ENCODE measurements at regions not wholly inside any gene's neighbourhood (a gene's known extent, or its start where the extent isn't known, plus 50 kb on each side); places are given as distances from the start of the nearest gene placed in this dataset.

- H3K27me3 ChIP-seq (ENCODE audit: control insufficient read depth, extremely low read depth, insufficient read depth, low read length): no peaks in the 10 kb centered on the region
- FAIRE-seq (no peak), DNase-seq (ENCODE audit: low read depth, low spot score) (no peak)
- H3K9ac ChIP-seq (ENCODE audit: control insufficient read depth, extremely low read depth, insufficient read depth, low read length): no peak overlapping the region
- TF ChIP-seq, protein P1, sequence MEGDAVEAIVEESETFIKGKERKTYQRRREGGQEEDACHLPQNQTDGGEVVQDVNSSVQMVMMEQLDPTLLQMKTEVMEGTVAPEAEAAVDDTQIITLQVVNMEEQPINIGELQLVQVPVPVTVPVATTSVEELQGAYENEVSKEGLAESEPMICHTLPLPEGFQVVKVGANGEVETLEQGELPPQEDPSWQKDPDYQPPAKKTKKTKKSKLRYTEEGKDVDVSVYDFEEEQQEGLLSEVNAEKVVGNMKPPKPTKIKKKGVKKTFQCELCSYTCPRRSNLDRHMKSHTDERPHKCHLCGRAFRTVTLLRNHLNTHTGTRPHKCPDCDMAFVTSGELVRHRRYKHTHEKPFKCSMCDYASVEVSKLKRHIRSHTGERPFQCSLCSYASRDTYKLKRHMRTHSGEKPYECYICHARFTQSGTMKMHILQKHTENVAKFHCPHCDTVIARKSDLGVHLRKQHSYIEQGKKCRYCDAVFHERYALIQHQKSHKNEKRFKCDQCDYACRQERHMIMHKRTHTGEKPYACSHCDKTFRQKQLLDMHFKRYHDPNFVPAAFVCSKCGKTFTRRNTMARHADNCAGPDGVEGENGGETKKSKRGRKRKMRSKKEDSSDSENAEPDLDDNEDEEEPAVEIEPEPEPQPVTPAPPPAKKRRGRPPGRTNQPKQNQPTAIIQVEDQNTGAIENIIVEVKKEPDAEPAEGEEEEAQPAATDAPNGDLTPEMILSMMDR (optimal IDR thresholded peaks at IDR 0.05 in 1 of 3, IDR thresholded peaks at IDR 0.05 in 1 of 3, conservative IDR thresholded peaks at IDR 0.05 in 1 of 3; ENCODE audit: extremely low read depth in 1 of 3, insufficient read depth in 2 of 3, low read length in 3 of 3): no peak
- no peak for TF ChIP-seq EZH2 (IDR thresholded peaks at IDR 0.05; ENCODE audit: low read length)
- no peaks in the 10 kb centered on the region for H3K4me1 ChIP-seq (ENCODE audit: control insufficient read depth, extremely low read depth, insufficient read depth, low read length)
- no peaks in the 10 kb centered on the region for H3K9me1 ChIP-seq (ENCODE audit: control insufficient read depth, extremely low read depth, insufficient read depth, low read length)
- H3K79me2 ChIP-seq (ENCODE audit: control insufficient read depth, insufficient read depth, low read length): no peaks in the 10 kb centered on the region
- H3K4me3 ChIP-seq (ENCODE audit: control insufficient read depth in 2 of 3, extremely low read depth in 1 of 3, insufficient read depth in 2 of 3, low read depth in 1 of 3, low read length in 3 of 3): no peak overlapping the region
- H2AFZ ChIP-seq (ENCODE audit: control insufficient read depth, low read length): no peak overlapping the region
- H3K27ac ChIP-seq (ENCODE audit: control insufficient read depth, insufficient read depth, low read length): no peak overlapping the region
- H3K4me2 ChIP-seq (ENCODE audit: control insufficient read depth, extremely low read depth, insufficient read depth, low read depth, low read length): no peak overlapping the region
- no peaks in the 10 kb centered on the region for H3K9me3 ChIP-seq (ENCODE audit: control insufficient read depth, low read depth, low read length)
- dilution Hi-C loops (cut with MboI; ENCODE audit: extremely low pct_ligation_motif_present, low sequenced_read_pairs): no loop called here
- no peaks in the 10 kb centered on the region for H4K20me1 ChIP-seq (ENCODE audit: control insufficient read depth, extremely low read depth, insufficient read depth, low read length)
- H3K36me3 ChIP-seq (ENCODE audit: control insufficient read depth in 2 of 2, extremely low read depth in 1 of 2, insufficient read depth in 2 of 2, low read length in 2 of 2): no peaks in the 10 kb centered on the region
Observed at GRCh38 chr2:52537588-52537987, 1230.0 kb upstream of the CHAC2 start.

GRCh38 chr2:52536929-52537460 is 1230.6 kb upstream of the CHAC2 start:
- Histone ChIP-seq H3K4me2 (ENCODE audit: control insufficient read depth, extremely low read depth, insufficient read depth, low read depth, low read length) (no peak overlapping the region), H3K27ac (ENCODE audit: control insufficient read depth, insufficient read depth, low read length) (no peak overlapping the region), H3K79me2 (ENCODE audit: control insufficient read depth, insufficient read depth, low read length) (no peaks in the 10 kb centered on the region), H3K36me3 (ENCODE audit: control insufficient read depth in 2 of 2, extremely low read depth in 1 of 2, insufficient read depth in 2 of 2, low read length in 2 of 2) (no peaks in the 10 kb centered on the region), H2AFZ (ENCODE audit: control insufficient read depth, low read length) (no peak overlapping the region), H3K4me1 (ENCODE audit: control insufficient read depth, extremely low read depth, insufficient read depth, low read length) (no peaks in the 10 kb centered on the region), H3K27me3 (ENCODE audit: control insufficient read depth, extremely low read depth, insufficient read depth, low read length) (no peaks in the 10 kb centered on the region), H3K4me3 (ENCODE audit: control insufficient read depth in 2 of 3, extremely low read depth in 1 of 3, insufficient read depth in 2 of 3, low read depth in 1 of 3, low read length in 3 of 3) (no peak overlapping the region), H4K20me1 (ENCODE audit: control insufficient read depth, extremely low read depth, insufficient read depth, low read length) (no peaks in the 10 kb centered on the region), H3K9me1 (ENCODE audit: control insufficient read depth, extremely low read depth, insufficient read depth, low read length) (no peaks in the 10 kb centered on the region), H3K9ac (ENCODE audit: control insufficient read depth, extremely low read depth, insufficient read depth, low read length) (no peak overlapping the region), H3K9me3 (ENCODE audit: control insufficient read depth, low read depth, low read length) (no peaks in the 10 kb centered on the region)
- no peak for DNase-seq (ENCODE audit: low read depth, low spot score)
- no peak for TF ChIP-seq EZH2 (IDR thresholded peaks at IDR 0.05; ENCODE audit: low read length)
- TF ChIP-seq, protein P1 (optimal IDR thresholded peaks at IDR 0.05 in 1 of 3, IDR thresholded peaks at IDR 0.05 in 1 of 3, conservative IDR thresholded peaks at IDR 0.05 in 1 of 3; ENCODE audit: extremely low read depth in 1 of 3, insufficient read depth in 2 of 3, low read length in 3 of 3): no peak
- dilution Hi-C loops (cut with MboI; ENCODE audit: extremely low pct_ligation_motif_present, low sequenced_read_pairs): no loop called here
- FAIRE-seq: no peak
